Globus pallidus (tissue), 1 donor: ENCODE measurements at regions not wholly inside any gene's neighbourhood (a gene's known extent, or its start where the extent isn't known, plus 50 kb on each side); places are given as distances from the start of the nearest gene placed in this dataset.

Experiments
- DNase-seq: peaks from one replicate; pipeline ENCODE4 v3.0.0-alpha.2; 2015; ENCODE audit warnings: low spot score

- no peak for DNase-seq
Observed at GRCh38 chr7:16007911-16008310, 321.4 kb upstream of the MEOX2 start.

DNA sequence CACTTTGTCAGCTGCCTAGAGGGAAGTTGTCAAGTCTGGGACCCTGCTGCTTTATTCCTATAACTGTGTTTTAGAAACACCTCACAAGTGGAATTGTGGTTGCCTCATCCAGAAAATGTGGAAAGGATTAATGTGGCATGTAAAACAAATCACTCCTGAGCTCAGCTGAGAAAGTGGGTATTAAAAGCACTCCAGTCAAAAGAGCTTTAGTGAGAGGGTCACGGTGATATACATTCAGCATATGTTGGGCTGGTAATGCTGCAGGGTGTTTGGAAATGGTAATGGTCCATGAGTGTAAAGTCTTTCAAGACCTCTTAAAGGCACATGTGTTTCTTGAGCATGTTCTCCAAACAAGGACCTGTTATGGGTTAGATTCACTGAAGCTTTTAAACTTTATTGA, 318.2 kb upstream of the MEOX2 start:
- DNase-seq: no peak

- no peak for DNase-seq
Observed at GRCh38 chr7:16001477-16001876, 315.0 kb upstream of the MEOX2 start.

DNA sequence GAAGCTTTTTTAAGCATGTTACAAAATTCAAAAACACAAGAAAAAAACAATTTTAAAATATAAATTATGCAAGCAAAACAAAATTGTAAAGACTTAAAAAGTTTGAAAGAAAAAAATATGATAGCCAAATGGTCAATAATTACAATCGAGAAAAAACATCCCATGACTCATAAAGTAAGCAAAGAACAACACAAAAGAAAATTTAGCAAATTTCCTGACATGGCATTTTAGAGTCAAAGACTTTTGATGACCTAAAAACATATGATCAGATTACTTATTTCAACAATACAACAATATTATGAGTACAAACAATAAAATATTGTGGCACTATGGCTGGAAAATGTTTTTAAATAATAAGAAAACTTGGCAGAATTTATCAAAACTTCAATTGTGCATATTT, 312.1 kb upstream of the MEOX2 start:
- no peak for DNase-seq

- no peak for DNase-seq
Observed at GRCh38 chr7:15995027-15995426, 308.5 kb upstream of the MEOX2 start.

DNA sequence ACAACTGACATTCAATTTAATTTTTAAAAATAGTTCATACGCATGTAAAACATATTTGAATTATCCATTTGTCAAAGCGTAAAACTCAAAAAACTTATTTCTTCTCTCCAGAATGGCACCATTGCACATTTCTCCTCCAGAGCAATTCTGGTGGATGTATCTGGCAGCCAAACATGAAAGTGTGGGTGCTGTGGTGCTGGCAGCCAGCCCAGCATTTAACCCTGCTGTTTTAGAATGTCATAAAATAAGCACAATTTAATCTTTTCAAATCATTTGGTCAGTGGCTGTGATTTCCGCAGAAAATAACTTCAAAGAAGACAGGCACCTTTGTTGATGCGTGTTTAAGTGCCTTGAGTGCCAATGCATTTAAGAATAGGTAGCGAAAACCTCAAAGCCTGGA, 302.7 kb upstream of the MEOX2 start:
- DNase-seq: no peak

DNA sequence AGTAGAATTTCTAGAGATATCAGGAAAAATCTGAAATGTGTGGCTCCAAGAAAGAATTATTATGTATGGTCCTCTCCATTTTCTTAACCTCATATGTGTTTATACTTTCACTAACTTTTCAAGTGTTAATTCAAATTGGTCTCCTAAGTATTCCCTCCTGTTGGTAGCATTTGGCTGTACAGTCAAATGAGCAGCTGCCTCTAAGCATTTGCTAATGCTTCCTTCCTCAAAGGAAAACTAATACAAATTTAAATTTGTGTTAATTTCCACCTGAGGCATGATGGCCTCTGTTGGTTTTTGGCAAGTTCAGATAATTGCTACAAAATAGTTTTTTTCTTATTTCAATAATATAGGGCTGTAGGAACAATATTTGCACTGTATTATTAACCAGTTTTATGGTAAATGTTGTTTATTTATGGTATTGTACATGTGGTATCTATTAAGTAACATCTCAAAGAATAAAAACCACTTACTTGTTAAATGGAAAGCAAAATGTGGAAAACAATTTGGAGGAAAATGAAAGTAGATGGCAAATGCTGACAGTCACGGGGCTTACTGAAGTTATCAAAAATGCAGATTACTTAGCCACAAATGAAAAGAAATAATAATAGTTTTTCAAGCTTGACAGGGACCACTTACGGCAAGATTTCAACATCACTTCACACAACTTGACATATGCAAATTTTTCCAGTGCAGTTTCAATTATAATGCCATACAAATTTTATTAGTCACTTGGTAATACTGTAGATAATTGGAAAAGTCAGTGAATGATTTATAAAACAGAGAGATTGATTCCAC, 299.3 kb upstream of the MEOX2 start:
- no peak for DNase-seq

- no peak for DNase-seq
Observed at GRCh38 chr7:15977663-15978062, 291.2 kb upstream of the MEOX2 start.

GRCh38 chr7:15972862-15973275, 286.4 kb upstream of the MEOX2 start:
- no peak for DNase-seq

DNA sequence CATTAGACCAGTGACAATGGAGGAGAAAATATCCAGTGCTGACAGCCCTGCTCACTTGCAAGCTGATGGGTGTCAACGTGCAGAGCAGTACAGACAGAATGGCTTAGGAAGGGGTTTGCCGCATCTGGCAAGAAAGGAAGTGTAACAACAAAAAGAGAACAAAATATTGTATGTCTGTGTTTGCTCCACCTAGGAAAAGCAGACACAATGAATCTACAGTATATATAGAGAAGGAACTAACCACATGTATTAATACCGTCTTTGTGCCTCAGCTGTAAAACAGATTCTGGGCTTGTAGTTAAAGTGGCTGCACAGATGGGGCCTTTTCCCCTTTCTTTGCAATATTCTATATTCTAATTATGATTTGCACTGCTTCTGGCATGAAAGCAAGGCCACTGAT, 281.1 kb upstream of the MEOX2 start:
- DNase-seq: no peak

DNA sequence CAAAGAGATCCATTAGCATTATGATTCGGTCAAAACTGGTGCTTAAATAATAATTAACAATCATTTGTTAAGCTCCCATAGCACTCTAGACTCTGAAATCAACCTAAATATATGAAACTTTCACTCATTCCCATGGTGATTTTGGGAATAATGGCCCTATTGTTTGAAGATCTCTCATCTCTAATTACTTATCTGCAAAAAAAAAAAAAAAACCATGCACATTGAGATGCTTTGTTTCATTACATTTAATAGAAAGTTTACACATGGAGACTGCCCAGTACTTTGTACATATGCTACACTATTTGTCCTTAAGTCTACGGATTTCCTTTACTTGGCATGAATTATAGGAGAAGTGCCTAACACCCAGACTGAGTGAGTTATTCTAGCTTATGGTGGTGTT, 280.6 kb upstream of the MEOX2 start:
- DNase-seq: no peak

DNA sequence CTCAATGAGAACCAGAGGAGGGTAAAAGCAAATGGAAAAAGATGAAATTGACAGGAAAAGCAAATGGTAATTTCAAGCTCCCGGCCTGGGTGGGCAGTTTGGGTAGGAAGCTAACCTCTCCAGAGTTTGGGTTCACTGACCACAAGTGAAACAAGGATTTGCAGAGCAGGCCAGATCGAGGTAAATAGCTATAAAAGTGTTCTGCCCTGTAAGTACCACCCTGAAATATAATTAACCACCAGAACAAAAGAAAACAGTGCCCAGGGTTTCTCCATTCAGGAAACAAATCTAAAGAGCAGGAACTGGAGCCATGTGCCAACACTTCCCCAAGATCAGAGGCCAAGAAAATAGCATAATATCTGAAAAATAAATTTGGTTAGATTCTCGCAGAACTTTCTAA, 276.7 kb upstream of the MEOX2 start:
- no peak for DNase-seq

- DNase-seq: no peak
Observed at GRCh38 chr7:15954671-15955354, 268.3 kb upstream of the MEOX2 start.

- no peak for DNase-seq
Observed at GRCh38 chr7:15950299-15950698, 263.8 kb upstream of the MEOX2 start.

DNA sequence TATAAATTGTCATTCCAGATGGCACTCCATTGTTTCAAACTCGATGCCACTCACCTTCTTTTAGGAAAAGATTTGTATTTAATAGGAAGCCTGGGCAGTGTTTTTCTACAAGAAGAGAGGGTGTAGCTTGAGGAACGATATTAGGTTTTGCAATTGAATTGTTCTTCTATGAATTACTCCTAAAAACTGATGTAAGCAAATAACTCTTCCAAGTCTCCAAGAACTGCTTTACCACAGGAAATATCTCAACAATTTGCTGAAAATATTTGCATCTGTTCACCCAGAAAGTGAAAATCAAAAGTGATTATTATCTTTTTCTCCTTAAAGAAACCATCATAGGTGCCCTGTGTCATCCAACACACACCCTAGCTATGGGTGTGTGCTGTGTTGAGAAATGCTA, 261.3 kb upstream of the MEOX2 start:
- DNase-seq: no peak

DNA sequence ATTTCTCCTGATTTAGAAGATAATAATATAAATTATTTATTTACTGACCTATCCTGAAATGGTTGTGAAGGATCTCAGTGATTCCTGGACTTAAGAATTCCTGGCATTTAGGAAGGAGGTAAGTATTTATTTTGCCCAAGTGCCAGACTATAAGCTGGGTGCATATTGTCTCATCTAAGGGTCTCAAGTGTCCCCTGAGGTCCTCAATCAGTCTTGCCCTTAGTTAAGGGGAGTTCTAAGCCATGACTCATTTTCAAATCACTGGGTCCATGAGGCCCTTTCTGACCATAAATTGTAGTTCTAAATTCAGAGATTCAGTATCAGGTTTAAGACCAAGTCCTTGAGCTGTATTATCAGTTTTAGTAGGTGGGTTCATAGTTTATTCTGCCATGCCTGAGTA, 251.6 kb upstream of the MEOX2 start:
- no peak for DNase-seq

GRCh38 chr7:15937571-15937970, 251.1 kb upstream of the MEOX2 start:
- no peak for DNase-seq

DNA sequence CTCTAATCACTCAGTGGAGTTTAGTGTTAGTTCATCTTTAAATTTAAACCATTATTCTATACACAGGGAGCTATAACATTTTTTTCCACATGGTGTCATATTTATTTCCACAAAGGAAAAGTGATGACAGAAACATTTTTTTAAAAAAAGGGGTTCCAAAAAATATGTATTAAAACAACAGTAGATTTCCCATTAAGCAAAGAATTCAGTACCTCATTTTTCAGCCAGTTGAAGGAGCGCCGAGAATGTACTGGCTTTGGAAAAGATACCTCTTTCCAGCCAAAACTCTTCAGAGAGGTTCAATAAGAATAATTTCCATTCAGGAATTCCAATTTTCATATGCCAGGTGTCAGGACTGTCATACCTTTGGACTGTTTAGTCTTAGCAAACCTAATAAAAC, 250.5 kb upstream of the MEOX2 start:
- DNase-seq: no peak

- DNase-seq: no peak
Observed at GRCh38 chr7:15932318-15932717, 245.8 kb upstream of the MEOX2 start.

DNA sequence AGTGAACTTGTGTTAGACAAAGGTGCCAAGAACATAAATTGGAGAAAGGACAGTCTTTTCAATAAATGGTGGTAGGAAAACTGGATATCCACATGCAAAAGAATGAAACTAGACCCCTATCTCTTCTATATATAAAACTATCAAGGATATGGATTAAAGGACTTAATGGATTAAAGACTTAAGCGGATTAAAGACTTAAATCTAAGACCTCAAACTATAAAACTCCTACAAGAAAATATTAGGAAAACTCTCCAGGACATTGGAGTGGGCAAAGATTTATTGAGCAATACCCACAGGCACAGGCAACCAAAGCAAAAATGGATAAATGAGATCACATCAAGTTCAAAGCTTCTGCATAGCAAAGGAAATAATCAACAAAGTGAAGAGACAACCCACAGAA, 242.9 kb upstream of the MEOX2 start:
- DNase-seq: no peak

DNA sequence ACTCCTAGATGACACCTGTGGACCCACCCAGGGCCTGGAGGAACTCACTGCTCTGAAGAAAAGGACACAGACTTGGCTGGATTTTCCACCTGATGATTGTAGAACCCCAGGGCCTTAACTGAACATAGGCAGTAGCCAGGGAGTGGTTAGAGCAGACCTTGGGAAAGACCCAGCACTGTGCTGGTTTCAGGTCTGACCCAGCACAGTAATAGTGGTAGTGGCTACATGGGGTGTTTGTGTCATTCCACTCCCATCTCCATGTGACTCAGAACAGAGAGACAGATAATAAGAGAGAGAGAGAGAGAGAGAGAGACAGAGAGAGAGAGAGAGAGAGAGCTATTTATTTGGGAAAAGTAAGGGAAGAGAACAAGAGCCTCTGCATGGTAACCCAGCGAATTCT, 239.1 kb upstream of the MEOX2 start:
- DNase-seq: no peak

DNA sequence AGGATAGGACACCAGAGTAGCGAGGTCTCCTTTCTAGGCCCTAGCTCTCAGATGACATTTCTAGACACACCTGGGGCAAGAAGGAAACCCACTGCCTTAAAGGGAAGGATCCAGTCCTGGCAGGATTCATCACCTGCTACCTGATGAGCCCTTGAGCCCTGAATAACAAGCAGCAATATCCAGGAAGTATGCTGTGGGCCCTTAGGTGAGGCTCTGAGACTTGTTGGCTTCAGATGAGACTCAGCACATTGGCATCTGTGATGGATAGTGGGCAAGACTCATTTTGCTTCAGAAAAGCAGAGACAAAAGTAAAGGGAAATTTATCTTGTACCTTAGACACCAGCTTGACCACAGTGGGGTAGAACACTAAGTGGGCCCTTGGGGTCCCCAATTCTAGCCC, 238.4 kb upstream of the MEOX2 start:
- no peak for DNase-seq

- no peak for DNase-seq
Observed at GRCh38 chr7:15922002-15922401, 235.5 kb upstream of the MEOX2 start.

GRCh38 chr7:15921576-15921975, 235.1 kb upstream of the MEOX2 start:
- no peak for DNase-seq
